Erythroblast (primary cell): ENCODE measurements at regions not wholly inside any gene's neighbourhood (a gene's known extent, or its start where the extent isn't known, plus 50 kb on each side); places are given as distances from the start of the nearest gene placed in this dataset.

Experiments used
- GATA1 ChIP-seq: IDR thresholded peaks from 2 replicates; pipeline ENCODE4 v1.6.1; 2011; ENCODE audit warnings: low read depth, mild to moderate bottlenecking, control low read depth, low read length, moderate library complexity
- POLR2A ChIP-seq: IDR thresholded peaks from 2 replicates; pipeline ENCODE4 v1.6.1; 2011; ENCODE audit warnings: mild to moderate bottlenecking, low read length

DNA sequence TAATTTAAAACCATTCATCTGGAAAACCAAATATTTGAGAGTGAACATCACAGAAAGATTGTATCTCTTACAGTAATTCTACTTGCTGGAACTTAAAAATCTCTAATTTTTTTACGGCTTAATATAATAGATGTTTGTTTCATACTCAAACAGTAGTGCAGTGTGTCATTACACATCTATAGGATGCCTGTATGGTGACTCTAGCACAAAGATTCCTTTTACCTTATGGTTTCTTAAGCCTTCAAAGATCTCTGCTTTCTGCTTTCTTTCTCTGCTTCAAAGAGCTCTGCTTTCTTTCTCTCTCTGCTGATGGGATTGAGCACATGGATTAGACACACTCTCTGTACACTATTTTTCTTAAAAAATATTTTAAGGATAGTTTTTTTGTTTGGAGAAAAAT lies 374.0 kb upstream of the CDH9 start:
- TF ChIP-seq POLR2A, result no peak
- no peak for TF ChIP-seq GATA1
